ENCODE measurements at regions not wholly inside any gene's neighbourhood (a gene's known extent, or its start where the extent isn't known, plus 50 kb on each side); places are given as distances from the start of the nearest gene placed in this dataset.

DNA sequence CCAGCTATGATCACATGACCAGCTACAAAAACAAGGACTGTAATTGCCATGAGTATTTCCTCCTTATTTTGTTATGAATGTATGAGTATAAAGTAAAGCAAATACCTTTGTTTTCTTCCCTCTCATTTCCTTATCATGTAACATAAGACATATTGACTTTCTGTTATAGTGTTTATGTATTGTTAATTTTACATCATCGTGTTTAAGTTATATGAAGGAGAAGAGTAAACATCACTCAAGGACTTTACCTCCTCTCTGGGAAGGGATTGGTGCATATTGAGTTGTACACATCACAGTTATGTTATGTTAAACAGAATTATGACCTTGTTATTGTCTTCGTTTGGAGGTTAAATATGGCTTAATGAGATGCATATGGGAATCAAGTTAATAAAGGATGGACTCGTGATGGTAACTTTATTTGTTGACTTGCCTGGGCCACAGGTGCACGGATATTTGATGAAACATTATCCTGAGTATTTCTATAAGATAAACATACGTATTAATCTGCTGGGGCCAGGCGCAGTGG lies 57.3 kb upstream of the CNKSR3 start:
- no TSS peak for BruUV-seq (replicated peaks)
- no peak overlapping the region for H3K4me2 ChIP-seq
- H3K27ac ChIP-seq, result no peak overlapping the region
- POLR2A ChIA-PET (ENCODE audit: unreplicated experiment), result no interaction called here
- H3K27me3 ChIP-seq (ENCODE audit: insufficient read depth, low read depth), result no peaks in the 10 kb centered on the region
- H3K4me3 ChIP-seq, result no peak overlapping the region
- TF ChIP-seq EZH2 (IDR thresholded peaks at IDR 0.05; ENCODE audit: low read depth), result no peak
- TF ChIP-seq, protein P1, sequence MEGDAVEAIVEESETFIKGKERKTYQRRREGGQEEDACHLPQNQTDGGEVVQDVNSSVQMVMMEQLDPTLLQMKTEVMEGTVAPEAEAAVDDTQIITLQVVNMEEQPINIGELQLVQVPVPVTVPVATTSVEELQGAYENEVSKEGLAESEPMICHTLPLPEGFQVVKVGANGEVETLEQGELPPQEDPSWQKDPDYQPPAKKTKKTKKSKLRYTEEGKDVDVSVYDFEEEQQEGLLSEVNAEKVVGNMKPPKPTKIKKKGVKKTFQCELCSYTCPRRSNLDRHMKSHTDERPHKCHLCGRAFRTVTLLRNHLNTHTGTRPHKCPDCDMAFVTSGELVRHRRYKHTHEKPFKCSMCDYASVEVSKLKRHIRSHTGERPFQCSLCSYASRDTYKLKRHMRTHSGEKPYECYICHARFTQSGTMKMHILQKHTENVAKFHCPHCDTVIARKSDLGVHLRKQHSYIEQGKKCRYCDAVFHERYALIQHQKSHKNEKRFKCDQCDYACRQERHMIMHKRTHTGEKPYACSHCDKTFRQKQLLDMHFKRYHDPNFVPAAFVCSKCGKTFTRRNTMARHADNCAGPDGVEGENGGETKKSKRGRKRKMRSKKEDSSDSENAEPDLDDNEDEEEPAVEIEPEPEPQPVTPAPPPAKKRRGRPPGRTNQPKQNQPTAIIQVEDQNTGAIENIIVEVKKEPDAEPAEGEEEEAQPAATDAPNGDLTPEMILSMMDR (conservative IDR thresholded peaks at IDR 0.05), result no peak
- no peaks in the 10 kb centered on the region for H3K79me2 ChIP-seq (ENCODE audit: low read depth)
- H3K36me3 ChIP-seq (ENCODE audit: low read depth), result no peaks in the 10 kb centered on the region
- no peaks in the 10 kb centered on the region for H4K20me1 ChIP-seq (ENCODE audit: insufficient read depth)
- intact Hi-C loops (cut with micrococcal nuclease; ENCODE audit: unreplicated experiment), result no loop called here
- no peaks in the 10 kb centered on the region for H3K9me2 ChIP-seq (ENCODE audit: insufficient read depth)
- no peak overlapping the region for H2AFZ ChIP-seq
- CTCF ChIA-PET, result no interaction called here
- no peak for DNase-seq
- H3F3A ChIP-seq (ENCODE audit: insufficient read depth, low read depth), result no peaks in the 10 kb centered on the region
- H3K4me1 ChIP-seq (replicated peaks; ENCODE audit: insufficient read depth), result peaks cover 5% of the 10 kb centered on the region; the same call in 1 of the 2 replicates
- no peaks in the 10 kb centered on the region for H3K9me3 ChIP-seq (ENCODE audit: insufficient read depth, low read depth)

DNA sequence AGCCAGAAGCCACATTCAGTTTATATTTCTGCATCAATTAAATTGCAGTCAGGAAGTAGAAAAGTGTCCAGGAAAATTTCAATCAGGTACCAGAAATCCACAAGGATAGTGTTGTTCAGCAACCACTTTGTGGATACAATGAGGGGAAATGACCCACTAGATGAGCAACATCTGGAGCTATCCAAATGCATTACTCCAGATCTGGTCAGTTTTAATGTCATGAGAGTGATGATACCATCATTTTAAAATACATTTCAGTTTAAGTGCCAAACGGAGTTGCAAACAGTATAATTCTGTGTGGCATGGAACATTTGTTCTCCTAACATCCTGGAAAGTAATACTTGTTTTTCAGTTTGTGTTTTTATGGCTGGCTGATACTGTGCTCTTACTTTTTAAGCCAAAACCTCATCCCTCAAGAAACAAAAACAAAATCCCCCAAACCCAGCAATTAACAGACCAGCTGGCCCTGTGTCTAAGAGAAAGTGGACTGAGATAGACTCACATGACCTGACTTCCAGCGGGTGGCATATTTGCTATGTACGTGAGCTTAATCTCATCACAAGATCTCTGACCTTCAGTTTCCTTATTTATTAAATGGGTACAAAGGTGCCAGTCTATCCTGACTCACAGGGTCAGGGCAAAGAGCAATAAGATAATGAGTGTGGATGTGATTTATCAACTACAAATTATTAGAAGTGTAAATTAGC lies 58.8 kb upstream of the CNKSR3 start:
- H2AFZ ChIP-seq, result no peak overlapping the region
- no peak overlapping the region for H3K4me2 ChIP-seq
- H3K9me2 ChIP-seq (ENCODE audit: insufficient read depth), result no peaks in the 10 kb centered on the region
- H3K36me3 ChIP-seq (ENCODE audit: low read depth), result no peaks in the 10 kb centered on the region
- no TSS peak for BruUV-seq (replicated peaks)
- peak in 1 of 2 experiments; percentile 40 for DNase-seq
- peaks cover 5% of the 10 kb centered on the region; the same call in 1 of the 2 replicates for H3K4me1 ChIP-seq (replicated peaks; ENCODE audit: insufficient read depth)
- POLR2A ChIA-PET (ENCODE audit: unreplicated experiment), result no interaction called here
- no peaks in the 10 kb centered on the region for H3K9me3 ChIP-seq (ENCODE audit: insufficient read depth, low read depth)
- CTCF ChIA-PET, result no interaction called here
- no peak for TF ChIP-seq EZH2 (IDR thresholded peaks at IDR 0.05; ENCODE audit: low read depth)
- TF ChIP-seq, protein P1 (conservative IDR thresholded peaks at IDR 0.05), result no peak
- intact Hi-C loops (cut with micrococcal nuclease; ENCODE audit: unreplicated experiment), result no loop called here
- H3K79me2 ChIP-seq (ENCODE audit: low read depth), result no peaks in the 10 kb centered on the region
- no peak overlapping the region for H3K4me3 ChIP-seq
- H4K20me1 ChIP-seq (ENCODE audit: insufficient read depth), result no peaks in the 10 kb centered on the region
- no peaks in the 10 kb centered on the region for H3K27me3 ChIP-seq (ENCODE audit: insufficient read depth, low read depth)
- H3K27ac ChIP-seq, result no peak overlapping the region
- H3F3A ChIP-seq (ENCODE audit: insufficient read depth, low read depth), result no peaks in the 10 kb centered on the region

DNA sequence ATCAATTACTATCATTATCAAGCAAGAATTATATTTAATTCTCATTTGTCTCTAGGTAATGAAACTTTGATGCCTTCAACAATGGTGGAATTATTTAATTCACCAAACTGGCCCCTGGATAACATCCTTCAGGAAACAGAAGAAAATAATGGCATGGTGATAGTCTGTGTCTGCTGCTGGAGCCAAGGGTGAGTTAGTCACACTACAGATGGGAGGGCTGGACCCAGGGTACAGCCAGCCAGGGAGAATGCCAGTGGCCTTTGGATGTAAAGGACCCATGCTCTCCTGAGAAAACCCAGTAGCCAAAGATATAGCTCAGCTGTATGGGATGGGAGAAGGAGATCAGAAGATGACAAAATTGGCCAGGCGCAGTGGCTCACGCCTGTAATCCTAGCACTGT lies 60.0 kb upstream of the CNKSR3 start:
- POLR2A ChIA-PET (ENCODE audit: unreplicated experiment), result no interaction called here
- no peaks in the 10 kb centered on the region for H3K36me3 ChIP-seq (ENCODE audit: low read depth)

More for the DNA sequence above, 60.0 kb upstream of the CNKSR3 start:
- no TSS peak for BruUV-seq (replicated peaks)
- TF ChIP-seq, protein P1 (conservative IDR thresholded peaks at IDR 0.05), result no peak
- no peak for DNase-seq
- Histone ChIP-seq H3K27ac (no peak overlapping the region), H3K4me2 (no peak overlapping the region), H3K4me3 (no peak overlapping the region), H3K79me2 (ENCODE audit: low read depth) (no peaks in the 10 kb centered on the region), H3F3A (ENCODE audit: insufficient read depth, low read depth) (no peaks in the 10 kb centered on the region), H3K9me3 (ENCODE audit: insufficient read depth, low read depth) (no peaks in the 10 kb centered on the region), H3K27me3 (ENCODE audit: insufficient read depth, low read depth) (no peaks in the 10 kb centered on the region), H2AFZ (no peak overlapping the region), H4K20me1 (ENCODE audit: insufficient read depth) (no peaks in the 10 kb centered on the region), H3K4me1 (replicated peaks; ENCODE audit: insufficient read depth) (peaks cover 5% of the 10 kb centered on the region; the same call in 1 of the 2 replicates), H3K9me2 (ENCODE audit: insufficient read depth) (no peaks in the 10 kb centered on the region)
- CTCF ChIA-PET, result no interaction called here
- intact Hi-C loops (cut with micrococcal nuclease; ENCODE audit: unreplicated experiment), result no loop called here
